ENCODE measurements at regions not wholly inside any gene's neighbourhood (a gene's known extent, or its start where the extent isn't known, plus 50 kb on each side); places are given as distances from the start of the nearest gene placed in this dataset.
"Not testable (repeated sequence)": the region's sequence is repeated elsewhere in the genome, so short reads cannot be mapped to it uniquely, and the experiment has no call there.

GRCh38 chr13:80945328-80945727, 604.4 kb upstream of the SPRY2 start:
- Mint-ChIP-seq H3K4me1 (no peaks in the 10 kb centered on the region), H3K4me3 (no peak overlapping the region), H3K36me3 (ENCODE audit: insufficient read depth) (no peaks in the 10 kb centered on the region), H3K27me3 (no peaks in the 10 kb centered on the region), H3K9me3 (no peaks in the 10 kb centered on the region), H3K27ac (ENCODE audit: low read depth) (no peak overlapping the region)
- ATAC-seq (replicated peaks; ENCODE audit: extremely low read depth, poor library complexity, severe bottlenecking), result no peak
- no peak for DNase-seq (ENCODE audit: low spot score in 2 of 2)

DNA sequence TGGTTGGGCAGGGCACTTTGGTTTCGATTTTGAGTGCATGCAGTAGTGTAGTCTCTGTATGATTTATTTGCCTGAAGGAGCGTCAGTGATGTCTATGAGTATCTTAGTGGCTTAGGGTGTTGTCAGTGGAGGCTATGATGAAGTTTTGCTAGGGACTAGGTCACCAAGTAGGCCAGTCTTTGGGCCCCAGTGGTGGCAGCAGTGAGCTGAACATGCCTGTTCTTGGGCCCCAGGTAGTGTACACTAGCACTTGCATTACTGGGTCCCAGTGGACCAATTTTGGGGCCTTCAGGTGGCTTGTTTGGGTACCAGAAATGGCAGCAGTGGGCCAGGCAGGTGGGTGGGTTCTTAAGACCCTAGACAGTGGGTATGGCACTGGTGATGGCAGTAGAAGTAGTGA, 598.7 kb upstream of the SPRY2 start:
- no peaks in the 10 kb centered on the region for H3K36me3 Mint-ChIP-seq (ENCODE audit: insufficient read depth)
- no peak for DNase-seq (ENCODE audit: low spot score in 2 of 2)
- no peak overlapping the region for H3K4me3 Mint-ChIP-seq
- H3K4me1 Mint-ChIP-seq, result no peaks in the 10 kb centered on the region
- no peak for ATAC-seq (replicated peaks; ENCODE audit: extremely low read depth, poor library complexity, severe bottlenecking)
- no peaks in the 10 kb centered on the region for H3K27me3 Mint-ChIP-seq
- no peak overlapping the region for H3K27ac Mint-ChIP-seq (ENCODE audit: low read depth)
- no peaks in the 10 kb centered on the region for H3K9me3 Mint-ChIP-seq

GRCh38 chr13:80931766-80932165, 590.8 kb upstream of the SPRY2 start:
- H3K9me3 Mint-ChIP-seq, result no peaks in the 10 kb centered on the region
- no peak overlapping the region for H3K27ac Mint-ChIP-seq (ENCODE audit: low read depth)
- no peak overlapping the region for H3K4me3 Mint-ChIP-seq
- H3K4me1 Mint-ChIP-seq, result no peaks in the 10 kb centered on the region
- H3K36me3 Mint-ChIP-seq (ENCODE audit: insufficient read depth), result no peaks in the 10 kb centered on the region
- no peaks in the 10 kb centered on the region for H3K27me3 Mint-ChIP-seq
- no peak for ATAC-seq (replicated peaks; ENCODE audit: extremely low read depth, poor library complexity, severe bottlenecking)
- no peak for DNase-seq (ENCODE audit: low spot score in 2 of 2)

DNA sequence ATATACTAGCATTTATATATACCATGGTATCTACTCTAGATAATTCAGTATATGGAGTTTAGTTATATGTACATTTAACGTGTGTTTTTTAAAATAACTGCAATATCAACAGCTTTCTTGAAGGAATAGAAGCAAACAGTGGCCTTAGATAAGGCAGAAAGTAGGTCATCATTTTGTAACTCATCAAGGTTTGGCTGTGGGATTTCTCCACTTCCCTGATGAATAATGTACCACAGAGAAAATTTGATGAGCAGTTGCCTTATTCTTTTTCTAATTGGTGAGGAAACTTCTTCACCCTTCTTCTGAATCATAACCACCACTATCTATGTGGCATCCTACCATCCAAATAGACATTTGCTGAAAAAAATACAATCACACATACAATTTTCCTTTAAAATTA, 590.2 kb upstream of the SPRY2 start:
- ATAC-seq (replicated peaks; ENCODE audit: extremely low read depth, poor library complexity, severe bottlenecking) (no peak), DNase-seq (ENCODE audit: low spot score in 2 of 2) (no peak)
- Mint-ChIP-seq H3K9me3 (no peaks in the 10 kb centered on the region), H3K4me1 (no peaks in the 10 kb centered on the region), H3K27me3 (no peaks in the 10 kb centered on the region), H3K27ac (ENCODE audit: low read depth) (no peak overlapping the region), H3K4me3 (no peak overlapping the region), H3K36me3 (ENCODE audit: insufficient read depth) (no peaks in the 10 kb centered on the region)

DNA sequence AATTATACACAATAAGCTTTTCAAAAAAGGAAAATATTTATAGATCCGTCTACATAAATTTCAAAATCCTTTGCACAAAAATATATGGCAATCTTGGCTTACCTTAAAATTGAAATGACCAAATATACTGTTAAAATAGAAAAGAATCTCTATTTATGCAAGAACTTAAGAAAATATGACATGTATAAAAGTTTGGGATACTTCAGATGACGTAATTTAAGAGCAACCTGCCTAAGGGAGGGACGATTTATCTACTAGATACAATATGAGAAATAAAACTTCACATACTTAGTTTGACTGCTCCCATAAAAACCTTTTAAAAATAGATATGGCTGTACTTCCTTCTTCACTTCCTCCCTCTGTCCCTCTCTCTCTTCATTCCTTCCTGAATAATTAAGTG, 587.3 kb upstream of the SPRY2 start:
- no peak for ATAC-seq (replicated peaks; ENCODE audit: extremely low read depth, poor library complexity, severe bottlenecking)
- no peaks in the 10 kb centered on the region for H3K27me3 Mint-ChIP-seq

GRCh38 chr13:80926024-80926423, 585.1 kb upstream of the SPRY2 start:
- not testable (repeated sequence) for H3K4me1 Mint-ChIP-seq; ATAC-seq (replicated peaks; ENCODE audit: extremely low read depth, poor library complexity, severe bottlenecking); H3K9me3 Mint-ChIP-seq; H3K27ac Mint-ChIP-seq (ENCODE audit: low read depth); H3K27me3 Mint-ChIP-seq; H3K36me3 Mint-ChIP-seq (ENCODE audit: insufficient read depth); DNase-seq (ENCODE audit: low spot score in 2 of 2); H3K4me3 Mint-ChIP-seq

More for the DNA sequence above, 587.3 kb upstream of the SPRY2 start:
- H3K9me3 Mint-ChIP-seq, result no peaks in the 10 kb centered on the region
- DNase-seq (ENCODE audit: low spot score in 2 of 2), result no peak
- no peak overlapping the region for H3K27ac Mint-ChIP-seq (ENCODE audit: low read depth)
- H3K4me3 Mint-ChIP-seq, result no peak overlapping the region
- no peaks in the 10 kb centered on the region for H3K36me3 Mint-ChIP-seq (ENCODE audit: insufficient read depth)
- H3K4me1 Mint-ChIP-seq, result no peaks in the 10 kb centered on the region

DNA sequence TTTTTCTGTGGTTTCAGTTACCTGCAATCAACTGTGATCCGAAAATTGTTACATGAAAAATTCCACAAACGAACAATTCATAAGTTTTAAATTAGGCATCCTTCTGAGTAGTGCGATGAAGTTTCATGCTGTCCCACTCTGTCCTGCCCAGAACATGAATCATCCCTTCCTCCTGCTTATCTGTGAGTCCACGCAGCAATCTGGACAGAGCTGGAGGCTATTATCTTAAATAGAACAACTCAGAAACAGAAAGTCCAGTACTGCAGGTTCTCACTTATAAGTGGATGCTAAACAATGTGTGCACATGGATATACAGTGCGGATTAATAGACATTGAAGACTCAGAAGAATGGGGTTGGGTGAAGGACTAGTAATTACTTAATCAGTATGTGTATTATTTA, 583.7 kb upstream of the SPRY2 start:
- H3K27ac Mint-ChIP-seq (ENCODE audit: low read depth), result no peak overlapping the region

GRCh38 chr13:80923907-80924306, 583.0 kb upstream of the SPRY2 start:
- Mint-ChIP-seq H3K9me3 (no peaks in the 10 kb centered on the region), H3K27me3 (no peaks in the 10 kb centered on the region), H3K4me1 (no peaks in the 10 kb centered on the region), H3K27ac (ENCODE audit: low read depth) (no peak overlapping the region), H3K4me3 (no peak overlapping the region), H3K36me3 (ENCODE audit: insufficient read depth) (no peaks in the 10 kb centered on the region)
- ATAC-seq (replicated peaks; ENCODE audit: extremely low read depth, poor library complexity, severe bottlenecking), result no peak
- no peak for DNase-seq (ENCODE audit: low spot score in 2 of 2)

More for the DNA sequence above, 583.7 kb upstream of the SPRY2 start:
- ATAC-seq (replicated peaks; ENCODE audit: extremely low read depth, poor library complexity, severe bottlenecking) (no peak), DNase-seq (ENCODE audit: low spot score in 2 of 2) (no peak)
- Mint-ChIP-seq H3K4me1 (no peaks in the 10 kb centered on the region), H3K4me3 (no peak overlapping the region), H3K9me3 (no peaks in the 10 kb centered on the region), H3K27me3 (no peaks in the 10 kb centered on the region), H3K36me3 (ENCODE audit: insufficient read depth) (no peaks in the 10 kb centered on the region)

DNA sequence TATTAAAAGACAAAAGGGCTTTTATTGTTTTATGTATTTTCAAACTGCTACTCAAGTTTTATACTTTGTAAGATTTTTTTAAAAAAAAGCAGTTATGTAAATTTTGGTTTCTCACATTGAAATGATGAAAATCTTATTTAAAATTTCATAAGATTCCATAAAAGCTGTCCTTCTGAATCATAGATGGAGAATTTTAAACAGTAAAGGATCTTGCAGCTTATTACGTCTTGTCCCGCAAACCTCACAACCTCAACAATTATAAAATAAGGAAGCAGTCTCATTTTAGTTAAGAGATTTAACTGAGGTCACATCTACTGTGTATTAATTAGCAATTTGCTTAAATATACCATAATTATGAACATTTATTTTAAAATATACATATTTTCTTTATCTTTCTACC, 581.0 kb upstream of the SPRY2 start:
- ATAC-seq (replicated peaks; ENCODE audit: extremely low read depth, poor library complexity, severe bottlenecking), result no peak
- H3K4me3 Mint-ChIP-seq, result no peak overlapping the region
- H3K4me1 Mint-ChIP-seq, result no peaks in the 10 kb centered on the region
- no peaks in the 10 kb centered on the region for H3K36me3 Mint-ChIP-seq (ENCODE audit: insufficient read depth)
- no peak for DNase-seq (ENCODE audit: low spot score in 2 of 2)
- no peaks in the 10 kb centered on the region for H3K27me3 Mint-ChIP-seq
- no peak overlapping the region for H3K27ac Mint-ChIP-seq (ENCODE audit: low read depth)
- H3K9me3 Mint-ChIP-seq, result no peaks in the 10 kb centered on the region

- Mint-ChIP-seq H3K4me1 (no peaks in the 10 kb centered on the region), H3K9me3 (no peaks in the 10 kb centered on the region), H3K27ac (ENCODE audit: low read depth) (no peak overlapping the region), H3K36me3 (ENCODE audit: insufficient read depth) (no peaks in the 10 kb centered on the region), H3K27me3 (no peaks in the 10 kb centered on the region), H3K4me3 (no peak overlapping the region)
- ATAC-seq (replicated peaks; ENCODE audit: extremely low read depth, poor library complexity, severe bottlenecking), result no peak
- no peak for DNase-seq (ENCODE audit: low spot score in 2 of 2)
These were observed 580.6 kb upstream of the SPRY2 start for GRCh38 chr13:80921541-80921940.

DNA sequence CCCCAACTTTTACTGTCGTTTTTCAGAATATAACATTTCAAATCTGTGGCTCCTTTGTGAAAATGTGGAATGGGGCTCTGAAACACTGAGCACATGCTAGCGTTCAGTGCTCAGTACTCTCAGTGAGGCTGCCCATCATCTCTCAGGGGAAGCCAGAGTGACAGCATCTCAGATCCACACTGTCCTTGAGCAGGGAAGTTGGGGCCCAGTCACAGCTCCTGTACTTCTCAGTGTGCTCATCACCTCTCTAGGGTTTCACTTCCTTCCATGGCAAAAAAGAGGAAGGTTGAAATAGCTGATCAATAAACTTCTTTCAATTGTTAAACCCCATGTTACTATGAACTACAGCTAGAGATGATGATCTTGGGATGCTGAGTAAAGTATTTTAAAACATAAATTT, 565.9 kb upstream of the SPRY2 start:
- Mint-ChIP-seq H3K4me3 (no peak overlapping the region), H3K9me3 (peaks cover 8% of the 10 kb centered on the region), H3K4me1 (no peaks in the 10 kb centered on the region), H3K27ac (ENCODE audit: low read depth) (no peak overlapping the region), H3K27me3 (no peaks in the 10 kb centered on the region), H3K36me3 (ENCODE audit: insufficient read depth) (no peaks in the 10 kb centered on the region)
- ATAC-seq (replicated peaks; ENCODE audit: extremely low read depth, poor library complexity, severe bottlenecking), result no peak
- no peak for DNase-seq (ENCODE audit: low spot score in 2 of 2)

DNA sequence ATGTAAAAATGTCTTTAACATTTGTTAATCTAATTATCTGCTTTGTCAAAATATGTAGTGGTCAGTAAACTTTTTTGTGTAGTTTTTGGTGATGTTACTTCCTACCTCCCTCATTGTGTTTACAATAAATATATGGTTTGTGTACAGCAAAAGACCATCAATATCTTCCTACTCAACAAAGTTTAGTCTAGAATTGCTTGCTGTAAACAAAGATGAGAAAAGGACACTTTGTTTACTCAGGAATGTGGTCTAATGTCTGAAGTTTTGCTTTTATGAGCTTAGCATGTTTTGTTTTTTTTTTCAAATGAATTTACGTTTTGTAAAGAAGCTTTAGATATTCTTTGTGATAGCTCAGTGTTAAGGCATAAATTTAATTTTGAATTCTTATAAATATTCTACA, 563.5 kb upstream of the SPRY2 start:
- Mint-ChIP-seq H3K4me3 (no peak overlapping the region), H3K9me3 (peaks cover 8% of the 10 kb centered on the region), H3K27ac (ENCODE audit: low read depth) (no peak overlapping the region), H3K4me1 (no peaks in the 10 kb centered on the region), H3K27me3 (no peaks in the 10 kb centered on the region), H3K36me3 (ENCODE audit: insufficient read depth) (no peaks in the 10 kb centered on the region)
- no peak for DNase-seq (ENCODE audit: low spot score in 2 of 2)
- no peak for ATAC-seq (replicated peaks; ENCODE audit: extremely low read depth, poor library complexity, severe bottlenecking)

DNA sequence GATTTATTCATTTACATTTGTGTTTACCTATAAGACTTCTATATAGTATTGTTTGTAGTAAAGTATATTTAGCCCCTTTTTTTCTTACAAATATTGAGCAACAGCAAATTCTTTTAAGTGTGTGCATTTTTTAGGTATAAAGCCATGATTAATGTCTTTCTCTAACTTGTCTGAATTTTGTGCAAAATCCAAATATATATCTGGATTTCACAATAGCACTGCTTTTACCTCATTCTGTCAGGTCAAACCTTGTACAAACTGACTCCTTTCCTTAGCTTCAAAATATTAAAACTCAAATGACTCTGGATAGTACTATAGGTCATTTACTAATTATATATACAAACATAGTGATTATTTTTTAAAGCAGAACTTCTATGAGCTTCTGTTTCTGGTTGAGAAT, 563.0 kb upstream of the SPRY2 start:
- H3K27me3 Mint-ChIP-seq, result no peaks in the 10 kb centered on the region
- ATAC-seq (replicated peaks; ENCODE audit: extremely low read depth, poor library complexity, severe bottlenecking) (no peak), DNase-seq (ENCODE audit: low spot score in 2 of 2) (no peak)
- H3K4me1 Mint-ChIP-seq, result no peaks in the 10 kb centered on the region
- no peaks in the 10 kb centered on the region for H3K36me3 Mint-ChIP-seq (ENCODE audit: insufficient read depth)
- no peak overlapping the region for H3K4me3 Mint-ChIP-seq
- H3K9me3 Mint-ChIP-seq, result peaks cover 8% of the 10 kb centered on the region
- no peak overlapping the region for H3K27ac Mint-ChIP-seq (ENCODE audit: low read depth)

DNA sequence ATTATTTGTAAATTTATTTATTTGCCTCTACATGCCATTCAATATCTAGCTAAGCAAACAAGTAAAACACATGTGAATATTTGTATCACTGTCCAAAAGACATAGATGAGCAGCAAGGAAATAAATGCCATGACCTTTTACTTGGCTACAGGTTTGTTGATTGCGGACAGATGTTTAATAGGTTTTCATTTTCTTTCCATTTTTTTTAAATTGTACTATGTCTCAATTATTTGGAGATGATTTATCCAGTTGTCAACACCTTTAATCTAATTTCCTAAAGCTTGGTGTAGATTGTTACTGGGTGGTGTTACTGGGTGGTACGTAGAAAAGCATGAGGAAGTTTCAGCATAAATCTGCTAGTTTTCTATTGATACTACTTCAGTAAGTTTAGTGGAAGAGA, 560.6 kb upstream of the SPRY2 start:
- H3K27ac Mint-ChIP-seq (ENCODE audit: low read depth), result no peak overlapping the region
- H3K4me3 Mint-ChIP-seq, result no peak overlapping the region
- H3K27me3 Mint-ChIP-seq, result no peaks in the 10 kb centered on the region
- peaks cover 14% of the 10 kb centered on the region for H3K9me3 Mint-ChIP-seq
- no peaks in the 10 kb centered on the region for H3K36me3 Mint-ChIP-seq (ENCODE audit: insufficient read depth)
- DNase-seq (ENCODE audit: low spot score in 2 of 2) (no peak), ATAC-seq (replicated peaks; ENCODE audit: extremely low read depth, poor library complexity, severe bottlenecking) (no peak)
- no peaks in the 10 kb centered on the region for H3K4me1 Mint-ChIP-seq
